H54 (cell line): ENCODE measurements at regions not wholly inside any gene's neighbourhood (a gene's known extent, or its start where the extent isn't known, plus 50 kb on each side); places are given as distances from the start of the nearest gene placed in this dataset.

ENCODE experiments used
- DNase-seq: peaks from one replicate; pipeline ENCODE4 v3.0.0; 2011; ENCODE audit warnings: low spot score, mixed read lengths; ENCODE audit not compliant: insufficient read length
- FAIRE-seq: peaks from 3 replicates; lab custom pipeline; 2011; peaks lifted over from hg19 to GRCh38; lab: Jason Lieb, UNC
- POLR2A ChIP-seq: IDR thresholded peaks from 2 replicates; pipeline ENCODE4 v1.6.1; 2011; ENCODE audit warnings: low read depth, mild to moderate bottlenecking, low read length

DNA sequence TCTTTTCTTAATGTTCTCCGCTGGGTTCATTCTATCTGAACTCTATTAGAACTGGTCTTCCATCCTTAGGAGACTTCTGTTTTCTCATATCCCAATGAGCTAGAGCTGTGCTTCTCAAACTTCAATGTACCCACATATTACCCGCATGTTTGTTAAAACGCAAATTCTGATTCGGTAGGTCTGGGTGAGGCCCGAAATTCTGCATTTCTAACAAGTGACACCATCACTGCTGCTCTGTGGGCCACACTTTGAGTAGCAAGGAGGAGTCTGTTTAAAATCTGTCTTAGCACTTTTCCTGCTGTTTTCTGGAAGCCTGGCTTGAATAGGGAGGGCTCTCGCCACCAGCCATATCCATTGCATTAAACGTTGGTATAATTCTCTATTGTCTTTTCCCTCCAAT is 151.9 kb upstream of the CLINT1 start:
- no peak for TF ChIP-seq POLR2A
- FAIRE-seq (no peak), DNase-seq (no peak)

DNA sequence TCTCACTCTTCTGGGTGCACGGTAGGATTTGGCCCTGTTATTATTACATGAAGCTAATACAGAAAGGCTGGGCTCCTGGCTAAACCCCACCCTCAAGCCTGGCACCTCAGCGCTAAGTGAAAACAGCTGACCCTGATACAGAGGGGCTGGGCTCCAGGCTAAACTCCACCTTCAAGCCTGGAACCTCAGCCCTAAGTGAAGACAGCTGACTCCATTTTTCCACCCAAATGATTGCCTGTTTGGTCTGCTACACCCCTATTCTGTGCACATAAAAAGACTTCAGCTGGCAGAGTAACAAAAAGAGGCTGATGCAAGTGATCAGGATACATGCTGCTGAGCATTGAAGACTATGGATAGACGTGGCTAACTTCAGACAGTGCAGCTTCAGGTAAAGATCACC is 148.4 kb upstream of the CLINT1 start:
- DNase-seq = no peak
- no peak for FAIRE-seq
- TF ChIP-seq POLR2A = no peak

DNA sequence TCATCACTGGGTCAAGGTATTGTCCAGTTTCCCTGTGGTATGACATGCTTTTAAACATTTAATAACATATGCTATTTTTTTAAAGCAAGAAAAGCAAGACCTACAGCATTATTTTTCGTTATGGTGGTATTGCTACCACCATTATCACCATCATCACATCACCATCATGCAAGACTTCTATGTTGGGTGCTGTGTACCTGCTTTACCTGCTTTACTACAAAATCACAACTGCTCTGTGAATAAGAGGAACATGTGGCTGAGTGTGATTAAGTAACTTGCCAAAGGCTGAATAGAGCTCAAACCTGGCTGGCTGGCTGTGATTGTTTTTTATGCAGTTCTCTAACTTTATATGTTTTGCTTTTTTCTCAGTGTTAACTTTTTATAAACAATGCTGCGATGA is 140.8 kb upstream of the CLINT1 start:
- FAIRE-seq = no peak
- no peak for DNase-seq
- TF ChIP-seq POLR2A = no peak

DNA sequence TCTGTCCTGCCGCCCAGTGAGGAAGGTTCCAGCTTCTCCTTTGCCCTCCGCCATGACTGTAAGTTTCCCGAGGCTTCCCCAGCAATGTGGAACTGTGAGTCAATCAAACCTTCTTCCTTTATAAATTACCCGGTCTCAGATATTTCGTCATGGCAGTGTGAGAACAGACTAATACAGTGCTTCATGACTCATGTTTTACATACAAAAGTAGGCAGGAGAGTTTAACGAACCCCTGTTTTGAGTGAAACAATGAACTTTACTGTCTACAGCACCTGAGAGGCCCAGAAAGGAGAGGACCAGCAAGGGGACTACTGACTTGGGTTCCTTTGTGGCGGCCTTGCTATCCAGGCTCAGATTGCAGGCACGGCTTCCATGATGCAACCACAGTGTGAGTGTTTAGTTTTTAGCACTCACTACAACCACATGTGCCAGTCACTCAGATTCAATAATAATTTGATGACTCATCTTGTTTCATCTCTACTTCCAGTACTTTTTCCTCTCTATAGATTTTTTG is 139.1 kb upstream of the CLINT1 start:
- DNase-seq (no peak), FAIRE-seq (no peak)
- TF ChIP-seq POLR2A = no peak

DNA sequence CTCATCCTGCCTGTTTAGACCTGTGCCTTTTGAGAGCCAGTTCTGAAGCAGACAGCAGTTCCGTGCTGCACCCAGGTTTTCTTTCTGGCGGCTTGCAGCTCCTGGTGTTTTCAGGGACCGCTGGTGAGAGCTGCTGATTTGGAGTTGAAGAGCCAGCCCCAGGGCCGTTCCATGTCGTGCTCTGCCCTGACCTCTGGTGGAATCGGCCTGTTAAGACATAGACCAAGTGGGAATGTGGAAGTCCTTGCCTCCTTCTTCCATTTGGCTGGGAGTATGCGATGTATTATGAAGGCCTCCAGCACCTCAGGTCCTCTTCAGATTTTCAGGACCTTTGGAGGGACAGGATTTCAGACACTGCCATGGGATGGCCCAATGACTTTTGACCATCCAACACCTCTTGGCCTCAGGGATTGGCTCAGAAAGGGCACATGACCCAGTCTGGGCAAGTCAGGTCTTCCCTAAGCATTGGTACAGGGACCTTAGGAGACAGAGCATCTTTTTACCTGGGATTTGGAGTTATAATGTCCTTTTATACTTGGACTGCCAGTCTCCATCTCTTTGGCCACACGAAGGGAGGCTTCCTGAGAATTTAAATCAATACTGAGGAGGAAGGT is 136.1 kb upstream of the CLINT1 start:
- no peak for TF ChIP-seq POLR2A
- DNase-seq (peak; percentile 46), FAIRE-seq (peak; percentile 75)

DNA sequence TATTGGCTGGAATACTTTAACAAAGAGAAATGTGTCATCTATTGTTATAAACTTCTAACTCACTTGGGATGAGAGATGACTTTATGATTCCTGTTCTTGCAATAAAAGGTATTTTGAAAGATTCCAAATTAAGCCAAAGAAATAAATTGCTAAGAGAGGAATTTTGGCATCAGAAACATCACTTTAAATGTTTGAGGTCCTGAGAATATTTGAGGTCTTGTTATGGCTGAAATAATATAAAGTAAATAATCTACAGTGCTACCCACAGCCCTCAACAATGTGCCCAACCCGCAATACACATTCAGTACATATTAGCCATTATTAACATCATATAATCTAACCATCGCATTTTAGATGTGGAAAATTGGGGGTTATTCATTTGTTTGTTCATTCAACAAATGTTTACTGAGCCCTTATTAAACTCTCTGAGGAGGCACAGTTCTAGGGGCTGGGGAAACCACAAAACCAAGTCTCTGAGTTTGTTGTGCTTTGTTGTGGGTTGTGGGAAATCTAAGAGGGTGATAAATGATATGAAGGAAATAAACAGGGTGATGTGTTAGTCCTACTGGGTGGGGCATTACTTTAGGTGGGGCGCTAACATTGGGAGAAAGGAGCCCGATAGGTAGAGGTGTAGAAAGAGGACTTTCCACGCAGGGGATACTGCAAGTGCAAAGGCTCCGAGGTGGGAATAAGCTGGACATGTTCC is 135.2 kb upstream of the CLINT1 start:
- no peak for DNase-seq
- FAIRE-seq = no peak
- TF ChIP-seq POLR2A = no peak

DNA sequence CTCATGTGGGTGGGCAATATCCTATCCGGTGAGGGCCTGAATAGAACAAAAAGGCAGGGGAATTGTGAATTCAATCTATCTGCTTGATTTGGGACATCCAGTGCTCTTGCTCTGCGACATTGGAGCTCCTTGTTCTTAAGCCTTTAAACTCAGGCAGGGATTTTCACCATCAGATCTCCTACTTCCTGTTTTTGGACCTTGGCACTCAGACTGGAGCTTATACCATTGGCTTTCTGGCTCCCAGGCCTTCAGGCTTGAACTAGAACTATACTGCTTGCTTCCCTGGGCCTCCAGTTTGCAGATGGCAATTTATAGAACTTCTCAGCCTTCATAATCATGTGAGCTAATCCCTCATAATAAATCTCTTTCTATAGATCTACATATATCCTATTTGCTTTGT is 134.3 kb upstream of the CLINT1 start:
- no peak for DNase-seq
- no peak for TF ChIP-seq POLR2A
- FAIRE-seq = no peak

DNA sequence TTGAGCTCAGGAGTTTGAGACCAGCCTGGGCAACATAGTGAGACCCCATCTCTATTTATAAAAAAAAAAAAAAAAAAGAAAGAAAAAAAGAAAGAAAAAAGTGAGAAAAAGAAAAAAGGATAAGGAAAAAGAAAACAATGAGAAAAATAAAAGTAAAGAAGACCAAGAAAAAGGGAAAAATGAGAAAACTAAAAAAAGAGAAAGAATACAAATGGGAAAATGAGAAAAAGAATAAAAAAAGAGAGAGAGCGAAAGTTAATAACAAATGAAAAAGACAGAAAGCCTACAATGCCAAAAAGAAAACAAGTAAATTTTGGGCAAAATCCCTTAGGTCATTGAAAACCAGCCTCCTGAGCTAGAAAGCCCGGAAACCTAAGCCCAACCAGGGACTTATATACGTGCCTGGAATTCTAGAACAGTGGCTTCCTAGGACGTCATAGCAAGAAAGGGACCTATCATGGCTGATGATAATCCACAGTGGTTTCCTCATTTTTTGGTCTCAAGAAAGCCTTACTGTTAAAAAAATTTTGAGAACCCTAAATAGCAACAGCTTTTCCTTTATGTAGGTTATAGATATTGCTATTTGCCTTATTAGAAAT is 131.7 kb upstream of the CLINT1 start:
- FAIRE-seq = no peak
- no peak for DNase-seq
- TF ChIP-seq POLR2A = no peak

DNA sequence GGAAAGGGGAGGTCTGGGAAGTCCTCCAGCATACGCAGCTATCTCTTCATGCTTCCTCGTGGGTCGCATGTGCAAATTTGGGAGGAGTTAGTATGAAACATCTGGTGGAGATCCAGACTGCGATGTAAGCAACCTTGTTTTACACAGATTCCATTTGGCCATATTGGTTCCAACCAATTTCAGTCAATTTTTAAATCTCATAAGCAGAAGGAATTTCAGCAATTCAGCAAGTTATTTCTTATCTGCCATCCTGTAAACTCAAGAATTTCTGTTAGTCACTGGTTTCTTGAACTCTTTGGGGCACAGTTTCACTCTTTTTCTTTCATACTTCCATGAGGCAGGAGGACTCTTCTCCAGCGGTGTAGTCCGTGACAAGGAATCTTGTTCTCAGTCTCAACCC is 130.4 kb upstream of the CLINT1 start:
- no peak for TF ChIP-seq POLR2A
- FAIRE-seq (no peak), DNase-seq (no peak)

DNA sequence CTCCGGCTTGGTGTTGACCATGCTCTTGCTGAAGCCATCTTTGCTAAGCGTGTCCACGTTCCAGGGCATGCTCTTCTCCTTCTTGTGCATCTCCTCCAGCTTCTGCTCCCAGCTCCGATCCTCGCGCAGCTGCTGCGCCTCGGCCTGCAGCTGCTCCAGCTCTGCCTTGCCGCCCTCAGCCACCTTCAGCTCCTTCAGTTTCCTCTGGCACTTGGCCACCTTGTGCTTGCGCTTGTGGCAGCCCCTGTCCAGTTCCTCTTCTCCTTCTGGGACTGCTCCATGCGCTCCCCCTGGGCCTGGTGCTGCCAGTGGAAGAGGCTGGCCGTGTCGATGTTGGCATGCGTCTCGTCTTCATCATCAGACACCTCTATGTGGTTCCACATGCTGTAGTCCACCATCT is 128.3 kb upstream of the CLINT1 start:
- FAIRE-seq (no peak), DNase-seq (no peak)
- no peak for TF ChIP-seq POLR2A

DNA sequence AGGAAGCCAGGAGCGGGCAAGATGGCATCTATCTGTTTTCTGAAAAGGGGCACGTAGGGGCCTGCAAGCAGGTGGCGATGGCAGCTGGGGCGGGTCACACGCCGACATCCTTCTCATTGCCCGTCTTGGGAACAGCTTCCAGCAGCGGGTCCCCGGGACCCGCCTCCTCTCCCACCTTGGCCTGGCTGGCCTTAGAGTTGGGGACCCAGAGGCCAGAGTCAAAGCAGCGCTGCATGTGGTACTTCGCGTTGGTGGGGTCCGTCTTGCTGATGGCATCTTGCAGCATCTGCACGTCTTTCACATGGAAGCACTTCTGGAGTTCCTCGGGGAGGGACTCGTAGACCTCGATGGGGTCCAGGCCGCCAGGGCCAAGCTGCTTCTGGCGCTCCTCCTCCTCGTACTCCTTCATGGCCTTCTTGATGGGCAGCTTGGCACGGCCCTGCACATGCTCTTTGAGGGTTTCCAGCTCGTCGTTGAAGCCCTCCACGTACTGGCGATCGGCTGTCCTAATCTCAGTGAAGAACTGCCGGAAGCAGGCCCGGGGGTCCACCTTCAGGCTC is 127.6 kb upstream of the CLINT1 start:
- no peak for TF ChIP-seq POLR2A
- no peak for FAIRE-seq

DNA sequence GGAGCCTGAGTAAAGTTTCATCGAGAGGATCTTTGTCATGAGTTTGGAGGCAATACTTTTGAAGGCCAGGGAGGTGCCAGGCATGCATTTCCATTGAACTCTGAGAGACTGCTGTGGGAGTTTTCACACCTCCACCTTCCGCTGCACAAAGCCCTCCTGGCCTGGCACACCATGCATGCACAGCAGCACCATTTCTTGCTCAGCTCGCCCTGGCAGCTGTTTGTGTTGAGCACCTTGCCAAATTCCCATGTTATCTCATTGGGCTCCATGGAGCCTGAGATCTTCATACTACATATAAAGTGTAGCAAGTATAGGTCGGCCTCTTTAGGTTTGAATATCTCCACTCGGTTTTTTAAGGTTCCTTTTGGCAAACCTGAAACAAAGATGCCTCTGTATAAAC is 125.7 kb upstream of the CLINT1 start:
- DNase-seq = no peak
- no peak for TF ChIP-seq POLR2A
- FAIRE-seq = no peak

More for the DNA sequence above, 127.6 kb upstream of the CLINT1 start:
- no peak for DNase-seq

DNA sequence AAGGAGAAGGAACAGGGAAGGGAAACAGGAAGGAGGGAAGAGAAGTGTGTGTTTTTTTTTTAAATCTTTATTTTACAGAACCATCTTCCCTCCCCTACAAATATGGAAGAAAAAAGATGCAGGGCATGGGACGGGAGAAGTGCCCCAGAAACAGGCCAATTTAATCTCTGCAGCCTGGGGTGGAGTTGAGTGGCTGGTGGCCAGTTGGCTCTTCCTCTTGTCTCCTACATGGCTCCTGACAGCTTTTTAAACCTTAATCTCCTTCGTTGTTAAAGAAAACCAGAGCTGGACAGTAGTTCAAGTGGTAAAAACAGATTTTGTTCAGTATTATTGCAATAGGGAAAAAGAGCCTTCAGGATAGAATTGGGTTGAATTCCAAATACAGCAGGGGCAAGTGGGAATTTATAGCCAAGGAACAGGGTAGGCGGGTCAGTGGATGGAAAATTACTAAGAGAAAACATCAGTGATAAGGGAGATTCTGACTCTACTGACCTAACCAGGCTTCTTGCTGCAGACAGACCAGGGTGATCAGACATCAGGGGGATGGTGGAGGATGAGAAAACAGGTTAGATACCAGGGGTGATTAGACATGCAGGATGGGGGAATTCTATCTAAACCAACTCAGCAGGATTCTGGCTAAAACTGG is 125.1 kb upstream of the CLINT1 start:
- DNase-seq (no peak), FAIRE-seq (no peak)
- TF ChIP-seq POLR2A = no peak

DNA sequence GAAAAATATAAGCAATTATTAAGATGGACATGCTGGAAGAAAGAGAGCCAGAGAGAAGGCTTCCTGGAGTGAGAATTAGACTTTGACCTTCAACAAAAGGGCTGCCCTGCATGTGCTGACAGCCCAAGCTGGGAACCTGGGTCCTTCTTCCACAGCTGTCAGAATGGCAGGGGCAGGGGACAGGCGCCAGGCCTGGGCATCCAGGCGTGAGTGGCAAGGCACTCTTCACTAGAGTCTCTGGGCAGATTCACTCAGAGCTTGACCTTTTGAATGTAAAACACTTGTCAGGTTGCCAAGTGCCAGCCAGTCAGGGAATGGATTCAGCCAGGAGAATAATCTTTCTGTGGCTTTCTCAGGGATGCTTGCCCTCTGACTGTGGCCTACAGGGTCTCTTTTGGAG is 119.1 kb upstream of the CLINT1 start:
- DNase-seq = no peak
- no peak for FAIRE-seq
- TF ChIP-seq POLR2A = no peak
